GM23338 (cell line): ENCODE measurements at regions not wholly inside any gene's neighbourhood (a gene's known extent, or its start where the extent isn't known, plus 50 kb on each side); places are given as distances from the start of the nearest gene placed in this dataset.
"Not testable (repeated sequence)": the region's sequence is repeated elsewhere in the genome, so short reads cannot be mapped to it uniquely, and the experiment has no call there.

ENCODE experiments used
- ATAC-seq: fragments of 200-7000 bp; cut with Tn5 transposase; 3 replicates; pipeline ENCODE4 v1.9.1; 2020
- DNase-seq: peaks from one replicate; pipeline ENCODE4 v3.0.0-alpha.2; 2015; ENCODE audit warnings: low spot score
- H2AFZ ChIP-seq: fragments of 200-600 bp; sonication (generic); 2 replicates; pipeline ENCODE4 v1.8.0; 2016; ENCODE audit warnings: antibody characterized with exemption, mild to moderate bottlenecking, moderate library complexity
- H3F3A ChIP-seq: fragments of 200-600 bp; sonication (generic); replicated peaks from 2 replicates; pipeline ENCODE4 v1.8.0; 2017; ENCODE audit warnings: antibody characterized with exemption, mixed run types, low read depth
- H3K27ac ChIP-seq: fragments of 200-600 bp; sonication (generic); 2 replicates; pipeline ENCODE4 v1.6.1; 2016; ENCODE audit warnings: low read depth
- H3K27me3 ChIP-seq: fragments of 200-600 bp; sonication (generic); 2 replicates; pipeline ENCODE4 v1.8.0; 2016; ENCODE audit warnings: mild to moderate bottlenecking, mixed run types, moderate library complexity; ENCODE audit not compliant: insufficient read depth
- H3K36me3 ChIP-seq: fragments of 200-600 bp; sonication (generic); 2 replicates; pipeline ENCODE4 v1.8.0; 2016; ENCODE audit warnings: mild to moderate bottlenecking; ENCODE audit not compliant: insufficient read depth
- H3K4me1 ChIP-seq: fragments of 200-600 bp; sonication (generic); 2 replicates; pipeline ENCODE4 v1.8.0; 2016; ENCODE audit warnings: mild to moderate bottlenecking, moderate library complexity; ENCODE audit not compliant: insufficient read depth
- H3K4me2 ChIP-seq: fragments of 200-600 bp; sonication (generic); 2 replicates; pipeline ENCODE4 v1.7.1; 2017; ENCODE audit warnings: mixed run types
- H3K4me3 ChIP-seq: fragments of 200-600 bp; sonication (generic); 2 replicates; pipeline ENCODE4 v1.6.1; 2016; ENCODE audit warnings: mixed run types
- H3K79me2 ChIP-seq: fragments of 200-600 bp; sonication (generic); replicated peaks from 2 replicates; pipeline ENCODE4 v1.8.0; 2017; ENCODE audit warnings: mild to moderate bottlenecking; ENCODE audit not compliant: insufficient read depth
- H3K9me2 ChIP-seq: fragments of 200-600 bp; sonication (generic); 2 replicates; pipeline ENCODE4 v1.8.0; 2017; ENCODE audit not compliant: insufficient read depth
- H4K20me1 ChIP-seq: fragments of 200-600 bp; sonication (generic); replicated peaks from 2 replicates; pipeline ENCODE4 v1.8.0; 2017; ENCODE audit warnings: mild to moderate bottlenecking; ENCODE audit not compliant: insufficient read depth
- H3K27ac Mint-ChIP-seq: 2 replicates; pipeline ENCODE4 v1.8.0; 2020; ENCODE audit warnings: inconsistent platforms, mild to moderate bottlenecking, moderate library complexity, mixed read lengths
- H3K27me3 Mint-ChIP-seq: 3 replicates; pipeline ENCODE4 v1.8.0; 2022; ENCODE audit warnings: low read depth, mild to moderate bottlenecking, moderate library complexity, mixed read lengths, inconsistent platforms; ENCODE audit not compliant: insufficient read depth, poor library complexity
- H3K36me3 Mint-ChIP-seq: 3 replicates; pipeline ENCODE4 v1.8.0; 2021; ENCODE audit warnings: low read depth, mild to moderate bottlenecking, inconsistent platforms, moderate library complexity, mixed read lengths
- H3K4me1 Mint-ChIP-seq: 3 replicates; pipeline ENCODE4 v1.8.0; 2020; ENCODE audit warnings: mild to moderate bottlenecking, inconsistent platforms, mixed read lengths
- H3K4me3 Mint-ChIP-seq: 3 replicates; pipeline ENCODE4 v1.8.0; 2021; ENCODE audit warnings: moderate library complexity, mild to moderate bottlenecking, inconsistent platforms, mixed read lengths
- H3K9me3 Mint-ChIP-seq: 3 replicates; pipeline ENCODE4 v1.8.0; 2020; ENCODE audit warnings: moderate library complexity, mild to moderate bottlenecking, inconsistent platforms, mixed read lengths
- CREB1 ChIP-seq: fragments of 250-450 bp; sonication (Bioruptor Pico); IDR thresholded peaks from 2 replicates; pipeline ENCODE4 v1.5.0; 2020; ENCODE audit warnings: low read depth, mild to moderate bottlenecking, moderate library complexity
- EZH2 ChIP-seq: fragments of 200-600 bp; sonication (generic); IDR thresholded peaks from one replicate; pipeline ENCODE4 v1.8.0; 2017; ENCODE audit warnings: antibody characterized with exemption, mild to moderate bottlenecking, low read depth; ENCODE audit not compliant: unreplicated experiment
- EZH2phosphoT487 ChIP-seq: fragments of 200-600 bp; sonication (generic); IDR thresholded peaks from one replicate; pipeline ENCODE4 v1.8.1; 2018; ENCODE audit warnings: antibody characterized with exemption; ENCODE audit not compliant: unreplicated experiment
- JUNB ChIP-seq: IDR thresholded peaks from one replicate; pipeline ENCODE4 v1.6.1; 2016; ENCODE audit warnings: antibody characterized with exemption; ENCODE audit not compliant: unreplicated experiment
- NANOG ChIP-seq: IDR thresholded peaks from 2 replicates; pipeline ENCODE4 v1.6.1; 2016; ENCODE audit warnings: antibody characterized with exemption, borderline replicate concordance
- POLR2AphosphoS5 ChIP-seq: IDR thresholded peaks from 2 replicates; pipeline ENCODE4 v1.6.1; 2016; ENCODE audit warnings: antibody characterized with exemption, low read depth
- STAT1 ChIP-seq: IDR thresholded peaks from one replicate; pipeline ENCODE4 v1.6.1; 2016; ENCODE audit warnings: antibody characterized with exemption; ENCODE audit not compliant: unreplicated experiment
- ZNF114 ChIP-seq: fragments of 250-450 bp; sonication (Bioruptor Pico); IDR thresholded peaks from 2 replicates; pipeline ENCODE4 v1.5.0; 2020; ENCODE audit warnings: mild to moderate bottlenecking, moderate library complexity
- ZNF331 ChIP-seq: fragments of 250-450 bp; sonication (Bioruptor Pico); IDR thresholded peaks from 2 replicates; pipeline ENCODE4 v1.5.0; 2020; ENCODE audit warnings: low read depth, mild to moderate bottlenecking, moderate library complexity
- TF ChIP-seq, protein P1 (sequence below), 2 experiments: fragments of 200-600 bp in 1 of 2; sonication (generic) in 1 of 2; conservative IDR thresholded peaks; 2 replicates each; pipeline versions ENCODE4 v1.5.1 to v1.6.1; 2016 to 2017; ENCODE audit warnings: antibody characterized with exemption in 2 of 2, low read depth in 2 of 2, mild to moderate bottlenecking in 2 of 2, moderate library complexity in 1 of 2
- TF ChIP-seq, protein P2 (sequence below): IDR thresholded peaks from one replicate; pipeline ENCODE4 v1.6.1; 2018; ENCODE audit warnings: antibody characterized with exemption; ENCODE audit not compliant: unreplicated experiment
- TF ChIP-seq, protein P3 (sequence below): fragments of 250-450 bp; sonication (Bioruptor Pico); IDR thresholded peaks from 2 replicates; pipeline ENCODE4 v1.5.0; 2020; ENCODE audit warnings: mild to moderate bottlenecking, moderate library complexity

DNA sequence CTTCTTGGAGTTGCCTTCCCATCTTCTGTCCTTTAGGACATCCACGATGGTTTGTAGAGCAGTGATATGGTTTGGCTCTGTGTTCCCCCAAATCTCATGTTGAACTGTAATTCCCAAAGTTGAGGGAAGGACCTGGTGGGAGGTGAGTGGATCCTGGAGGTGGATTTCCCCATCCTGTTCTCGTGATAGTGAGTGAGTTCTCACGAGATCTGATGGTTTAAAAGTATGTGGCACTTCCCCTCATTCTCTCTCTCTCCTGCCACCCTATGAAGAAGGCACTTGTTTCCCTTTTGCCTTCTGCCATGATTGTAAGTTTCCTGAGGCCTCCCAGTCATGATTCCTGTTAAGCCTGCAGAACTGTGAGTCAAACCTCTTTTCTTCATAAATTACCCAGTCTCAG, 99.2 kb downstream of the BRMS1L start:
- peaks cover 2% of the 10 kb centered on the region for H3K27me3 Mint-ChIP-seq
- H3K27ac Mint-ChIP-seq: no peak overlapping the region
- Histone ChIP-seq H4K20me1 (no peaks in the 10 kb centered on the region), H3K36me3 (no peaks in the 10 kb centered on the region), H3F3A (no peaks in the 10 kb centered on the region), H3K4me2 (no peak overlapping the region), H3K27ac (no peak overlapping the region), H3K79me2 (no peaks in the 10 kb centered on the region), H3K9me2 (no peaks in the 10 kb centered on the region), H3K4me1 (no peaks in the 10 kb centered on the region), H3K27me3 (no peaks in the 10 kb centered on the region), H2AFZ (no peak overlapping the region), H3K4me3 (no peak overlapping the region)
- DNase-seq (no peak), ATAC-seq (no peak)
- H3K9me3 Mint-ChIP-seq: no peaks in the 10 kb centered on the region
- H3K4me1 Mint-ChIP-seq: no peaks in the 10 kb centered on the region
- no peak overlapping the region for H3K4me3 Mint-ChIP-seq
- TF ChIP-seq NANOG (no peak), STAT1 (no peak), ZNF114 (no peak), POLR2AphosphoS5 (no peak), EZH2 (no peak), ZNF331 (CRISPR knock-in tag) (no peak), CREB1 (no peak), EZH2phosphoT487 (no peak), JUNB (no peak)
- TF ChIP-seq, protein P1, sequence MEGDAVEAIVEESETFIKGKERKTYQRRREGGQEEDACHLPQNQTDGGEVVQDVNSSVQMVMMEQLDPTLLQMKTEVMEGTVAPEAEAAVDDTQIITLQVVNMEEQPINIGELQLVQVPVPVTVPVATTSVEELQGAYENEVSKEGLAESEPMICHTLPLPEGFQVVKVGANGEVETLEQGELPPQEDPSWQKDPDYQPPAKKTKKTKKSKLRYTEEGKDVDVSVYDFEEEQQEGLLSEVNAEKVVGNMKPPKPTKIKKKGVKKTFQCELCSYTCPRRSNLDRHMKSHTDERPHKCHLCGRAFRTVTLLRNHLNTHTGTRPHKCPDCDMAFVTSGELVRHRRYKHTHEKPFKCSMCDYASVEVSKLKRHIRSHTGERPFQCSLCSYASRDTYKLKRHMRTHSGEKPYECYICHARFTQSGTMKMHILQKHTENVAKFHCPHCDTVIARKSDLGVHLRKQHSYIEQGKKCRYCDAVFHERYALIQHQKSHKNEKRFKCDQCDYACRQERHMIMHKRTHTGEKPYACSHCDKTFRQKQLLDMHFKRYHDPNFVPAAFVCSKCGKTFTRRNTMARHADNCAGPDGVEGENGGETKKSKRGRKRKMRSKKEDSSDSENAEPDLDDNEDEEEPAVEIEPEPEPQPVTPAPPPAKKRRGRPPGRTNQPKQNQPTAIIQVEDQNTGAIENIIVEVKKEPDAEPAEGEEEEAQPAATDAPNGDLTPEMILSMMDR (conservative IDR thresholded peaks at IDR 0.05; ENCODE audit: low read depth in 2 of 2): no peak
- TF ChIP-seq, protein P2, sequence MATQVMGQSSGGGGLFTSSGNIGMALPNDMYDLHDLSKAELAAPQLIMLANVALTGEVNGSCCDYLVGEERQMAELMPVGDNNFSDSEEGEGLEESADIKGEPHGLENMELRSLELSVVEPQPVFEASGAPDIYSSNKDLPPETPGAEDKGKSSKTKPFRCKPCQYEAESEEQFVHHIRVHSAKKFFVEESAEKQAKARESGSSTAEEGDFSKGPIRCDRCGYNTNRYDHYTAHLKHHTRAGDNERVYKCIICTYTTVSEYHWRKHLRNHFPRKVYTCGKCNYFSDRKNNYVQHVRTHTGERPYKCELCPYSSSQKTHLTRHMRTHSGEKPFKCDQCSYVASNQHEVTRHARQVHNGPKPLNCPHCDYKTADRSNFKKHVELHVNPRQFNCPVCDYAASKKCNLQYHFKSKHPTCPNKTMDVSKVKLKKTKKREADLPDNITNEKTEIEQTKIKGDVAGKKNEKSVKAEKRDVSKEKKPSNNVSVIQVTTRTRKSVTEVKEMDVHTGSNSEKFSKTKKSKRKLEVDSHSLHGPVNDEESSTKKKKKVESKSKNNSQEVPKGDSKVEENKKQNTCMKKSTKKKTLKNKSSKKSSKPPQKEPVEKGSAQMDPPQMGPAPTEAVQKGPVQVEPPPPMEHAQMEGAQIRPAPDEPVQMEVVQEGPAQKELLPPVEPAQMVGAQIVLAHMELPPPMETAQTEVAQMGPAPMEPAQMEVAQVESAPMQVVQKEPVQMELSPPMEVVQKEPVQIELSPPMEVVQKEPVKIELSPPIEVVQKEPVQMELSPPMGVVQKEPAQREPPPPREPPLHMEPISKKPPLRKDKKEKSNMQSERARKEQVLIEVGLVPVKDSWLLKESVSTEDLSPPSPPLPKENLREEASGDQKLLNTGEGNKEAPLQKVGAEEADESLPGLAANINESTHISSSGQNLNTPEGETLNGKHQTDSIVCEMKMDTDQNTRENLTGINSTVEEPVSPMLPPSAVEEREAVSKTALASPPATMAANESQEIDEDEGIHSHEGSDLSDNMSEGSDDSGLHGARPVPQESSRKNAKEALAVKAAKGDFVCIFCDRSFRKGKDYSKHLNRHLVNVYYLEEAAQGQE: no peak
- TF ChIP-seq, protein P3, sequence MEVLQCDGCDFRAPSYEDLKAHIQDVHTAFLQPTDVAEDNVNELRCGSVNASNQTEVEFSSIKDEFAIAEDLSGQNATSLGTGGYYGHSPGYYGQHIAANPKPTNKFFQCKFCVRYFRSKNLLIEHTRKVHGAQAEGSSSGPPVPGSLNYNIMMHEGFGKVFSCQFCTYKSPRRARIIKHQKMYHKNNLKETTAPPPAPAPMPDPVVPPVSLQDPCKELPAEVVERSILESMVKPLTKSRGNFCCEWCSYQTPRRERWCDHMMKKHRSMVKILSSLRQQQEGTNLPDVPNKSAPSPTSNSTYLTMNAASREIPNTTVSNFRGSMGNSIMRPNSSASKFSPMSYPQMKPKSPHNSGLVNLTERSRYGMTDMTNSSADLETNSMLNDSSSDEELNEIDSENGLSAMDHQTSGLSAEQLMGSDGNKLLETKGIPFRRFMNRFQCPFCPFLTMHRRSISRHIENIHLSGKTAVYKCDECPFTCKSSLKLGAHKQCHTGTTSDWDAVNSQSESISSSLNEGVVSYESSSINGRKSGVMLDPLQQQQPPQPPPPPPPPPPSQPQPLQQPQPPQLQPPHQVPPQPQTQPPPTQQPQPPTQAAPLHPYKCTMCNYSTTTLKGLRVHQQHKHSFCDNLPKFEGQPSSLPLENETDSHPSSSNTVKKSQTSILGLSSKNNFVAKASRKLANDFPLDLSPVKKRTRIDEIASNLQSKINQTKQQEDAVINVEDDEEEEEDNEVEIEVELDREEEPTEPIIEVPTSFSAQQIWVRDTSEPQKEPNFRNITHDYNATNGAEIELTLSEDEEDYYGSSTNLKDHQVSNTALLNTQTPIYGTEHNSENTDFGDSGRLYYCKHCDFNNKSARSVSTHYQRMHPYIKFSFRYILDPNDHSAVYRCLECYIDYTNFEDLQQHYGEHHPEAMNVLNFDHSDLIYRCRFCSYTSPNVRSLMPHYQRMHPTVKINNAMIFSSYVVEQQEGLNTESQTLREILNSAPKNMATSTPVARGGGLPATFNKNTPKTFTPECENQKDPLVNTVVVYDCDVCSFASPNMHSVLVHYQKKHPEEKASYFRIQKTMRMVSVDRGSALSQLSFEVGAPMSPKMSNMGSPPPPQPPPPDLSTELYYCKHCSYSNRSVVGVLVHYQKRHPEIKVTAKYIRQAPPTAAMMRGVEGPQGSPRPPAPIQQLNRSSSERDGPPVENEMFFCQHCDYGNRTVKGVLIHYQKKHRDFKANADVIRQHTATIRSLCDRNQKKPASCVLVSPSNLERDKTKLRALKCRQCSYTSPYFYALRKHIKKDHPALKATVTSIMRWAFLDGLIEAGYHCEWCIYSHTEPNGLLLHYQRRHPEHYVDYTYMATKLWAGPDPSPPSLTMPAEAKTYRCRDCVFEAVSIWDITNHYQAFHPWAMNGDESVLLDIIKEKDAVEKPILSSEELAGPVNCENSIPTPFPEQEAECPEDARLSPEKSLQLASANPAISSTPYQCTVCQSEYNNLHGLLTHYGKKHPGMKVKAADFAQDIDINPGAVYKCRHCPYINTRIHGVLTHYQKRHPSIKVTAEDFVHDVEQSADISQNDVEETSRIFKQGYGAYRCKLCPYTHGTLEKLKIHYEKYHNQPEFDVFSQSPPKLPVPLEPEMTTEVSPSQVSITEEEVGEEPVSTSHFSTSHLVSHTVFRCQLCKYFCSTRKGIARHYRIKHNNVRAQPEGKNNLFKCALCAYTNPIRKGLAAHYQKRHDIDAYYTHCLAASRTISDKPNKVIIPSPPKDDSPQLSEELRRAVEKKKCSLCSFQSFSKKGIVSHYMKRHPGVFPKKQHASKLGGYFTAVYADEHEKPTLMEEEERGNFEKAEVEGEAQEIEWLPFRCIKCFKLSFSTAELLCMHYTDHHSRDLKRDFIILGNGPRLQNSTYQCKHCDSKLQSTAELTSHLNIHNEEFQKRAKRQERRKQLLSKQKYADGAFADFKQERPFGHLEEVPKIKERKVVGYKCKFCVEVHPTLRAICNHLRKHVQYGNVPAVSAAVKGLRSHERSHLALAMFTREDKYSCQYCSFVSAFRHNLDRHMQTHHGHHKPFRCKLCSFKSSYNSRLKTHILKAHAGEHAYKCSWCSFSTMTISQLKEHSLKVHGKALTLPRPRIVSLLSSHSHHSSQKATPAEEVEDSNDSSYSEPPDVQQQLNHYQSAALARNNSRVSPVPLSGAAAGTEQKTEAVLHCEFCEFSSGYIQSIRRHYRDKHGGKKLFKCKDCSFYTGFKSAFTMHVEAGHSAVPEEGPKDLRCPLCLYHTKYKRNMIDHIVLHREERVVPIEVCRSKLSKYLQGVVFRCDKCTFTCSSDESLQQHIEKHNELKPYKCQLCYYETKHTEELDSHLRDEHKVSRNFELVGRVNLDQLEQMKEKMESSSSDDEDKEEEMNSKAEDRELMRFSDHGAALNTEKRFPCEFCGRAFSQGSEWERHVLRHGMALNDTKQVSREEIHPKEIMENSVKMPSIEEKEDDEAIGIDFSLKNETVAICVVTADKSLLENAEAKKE (CRISPR knock-in tag): no peak
- H3K36me3 Mint-ChIP-seq: no peaks in the 10 kb centered on the region

DNA sequence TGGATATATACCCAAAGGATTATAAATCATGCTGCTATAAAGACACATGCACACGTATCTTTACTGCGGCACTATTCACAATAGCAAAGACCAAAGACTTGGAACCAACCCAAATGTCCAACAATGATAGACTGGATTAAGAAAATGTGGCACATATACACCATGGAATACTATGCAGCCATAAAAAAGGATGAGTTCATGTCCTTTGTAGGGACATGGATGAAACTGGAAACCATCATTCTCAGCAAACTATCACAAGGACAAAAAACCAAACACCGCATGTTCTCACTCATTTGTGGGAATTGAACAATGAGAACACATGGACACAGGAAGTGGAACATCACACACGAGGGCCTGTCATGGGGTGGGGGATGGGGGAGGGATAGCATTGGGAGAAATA, 96.5 kb downstream of the BRMS1L start:
- not testable (repeated sequence) for H3F3A ChIP-seq, H4K20me1 ChIP-seq, DNase-seq, H3K9me3 Mint-ChIP-seq, H3K36me3 ChIP-seq, H3K4me1 ChIP-seq, H3K9me2 ChIP-seq, H3K4me2 ChIP-seq, ATAC-seq, H2AFZ ChIP-seq, H3K4me3 Mint-ChIP-seq, H3K4me1 Mint-ChIP-seq, H3K27me3 ChIP-seq, H3K27ac Mint-ChIP-seq, H3K79me2 ChIP-seq, H3K27ac ChIP-seq, H3K27me3 Mint-ChIP-seq, H3K36me3 Mint-ChIP-seq, H3K4me3 ChIP-seq
